HepG2 (cell line): ENCODE measurements at regions not wholly inside any gene's neighbourhood (a gene's known extent, or its start where the extent isn't known, plus 50 kb on each side); places are given as distances from the start of the nearest gene placed in this dataset.

ENCODE experiments used
- ATAC-seq: fragments of 200-7000 bp; cut with Tn5 transposase; 3 replicates; pipeline ENCODE4 v1.9.1; 2020; ENCODE audit warnings: mild to moderate bottlenecking, moderate library complexity
- BruUV-seq: library from RNA; stranded (reverse); fragments of 400-500 nt; replicated peaks from 2 replicates; lab custom pipeline; 2021; lab: Mats Ljungman, UMichigan
- CTCF ChIA-PET: fragments of 300-600 bp; formaldehyde crosslinking; extraction: SDS; loops from one replicate; lab custom pipeline; 2021; ENCODE audit warnings: low total read pairs, inconsistent platforms, low intra/inter-chr PET ratio; lab: Yijun Ruan, JAX
- POLR2A ChIA-PET: fragments of 350-600 bp; sonication (Branson Sonifier 250); formaldehyde crosslinking; loops from one replicate; lab custom pipeline; 2020; ENCODE audit warnings: antibody characterized with exemption, inconsistent platforms; lab: Yijun Ruan, JAX
- DNase-seq: peaks from one replicate; pipeline ENCODE4 v3.0.0-alpha.2; 2015; ENCODE audit warnings: low spot score
- FAIRE-seq: peaks from 3 replicates; lab custom pipeline; 2011; peaks lifted over from hg19 to GRCh38; lab: Jason Lieb, UNC
- H2AFZ ChIP-seq: one replicate; pipeline ENCODE4 v1.6.1; 2011; ENCODE audit warnings: low read length, inconsistent platforms
- H3K27ac ChIP-seq: fragments of 300-600 bp; 3 replicates; pipeline ENCODE4 v1.8.0; 2011; ENCODE audit warnings: mixed run types, mild to moderate bottlenecking, mixed read lengths, low read length, inconsistent platforms; ENCODE audit not compliant: insufficient read depth; ENCODE audit errors: extremely low read length
- H3K27me3 ChIP-seq, 2 experiments: fragments of 200-600 bp in 1 of 2; 2 replicates in 1 of 2; 3 replicates in 1 of 2; pipeline versions ENCODE4 v1.6.0 to v1.8.0; 2011; ENCODE audit warnings: low read length in 2 of 2, mild to moderate bottlenecking in 2 of 2, moderate library complexity in 2 of 2, inconsistent platforms in 1 of 2; ENCODE audit not compliant: insufficient read depth in 2 of 2, control insufficient read depth in 1 of 2
- H3K36me3 ChIP-seq, 2 experiments: fragments of 200-600 bp in 1 of 2; replicated peaks in 1 of 2; 2 replicates in 1 of 2; 3 replicates in 1 of 2; pipeline versions ENCODE4 v1.5.1 to v1.8.0; 2011; ENCODE audit warnings: low read length in 2 of 2, inconsistent platforms in 1 of 2; ENCODE audit not compliant: insufficient read depth in 2 of 2, control insufficient read depth in 1 of 2
- H3K4me1 ChIP-seq: 2 replicates; pipeline ENCODE4 v1.5.1; 2012; ENCODE audit warnings: low read length, inconsistent platforms; ENCODE audit not compliant: insufficient read depth
- H3K4me2 ChIP-seq: 2 replicates; pipeline ENCODE4 v1.6.0; 2011; ENCODE audit warnings: low read depth, low read length, inconsistent platforms
- H3K4me3 ChIP-seq, 3 experiments: fragments of 200-600 bp in 1 of 3; sonication (generic), shearing (Covaris generic) in 1 of 3; replicated peaks in 1 of 3; 2 replicates each; pipeline ENCODE4 v1.5.1; 2011 to 2016; ENCODE audit warnings: low read length in 3 of 3, inconsistent platforms in 2 of 3, low read depth in 2 of 3, mild to moderate bottlenecking in 2 of 3, control low read depth in 1 of 3, mixed read lengths in 1 of 3; ENCODE audit not compliant: insufficient read depth in 1 of 3
- H3K79me2 ChIP-seq: one replicate; pipeline ENCODE4 v1.6.1; 2011; ENCODE audit warnings: low read length, inconsistent platforms; ENCODE audit not compliant: insufficient read depth
- H3K9ac ChIP-seq: 2 replicates; pipeline ENCODE4 v1.6.0; 2011; ENCODE audit warnings: mild to moderate bottlenecking, low read depth, low read length, inconsistent platforms; ENCODE audit not compliant: insufficient read depth
- H3K9me3 ChIP-seq: 2 replicates; pipeline ENCODE4 v1.5.1; 2012; ENCODE audit warnings: mild to moderate bottlenecking, low read length
- H4K20me1 ChIP-seq: 2 replicates; pipeline ENCODE4 v1.6.0; 2011; ENCODE audit warnings: inconsistent platforms, mild to moderate bottlenecking, low read length, moderate library complexity; ENCODE audit not compliant: insufficient read depth
- CBX2 ChIP-seq, 2 experiments: fragments of 200-600 bp in 1 of 2; sonication (generic); formaldehyde crosslinking in 1 of 2; IDR thresholded peaks; 2 replicates each; pipeline versions ENCODE4 v1.7.0 to v1.8.1; 2018 to 2022; ENCODE audit warnings: low read depth in 2 of 2, low read length in 1 of 2, mild to moderate bottlenecking in 1 of 2, missing genetic modification reagents in 1 of 2
- JDP2 ChIP-seq: sonication (generic); formaldehyde crosslinking; IDR thresholded peaks from 2 replicates; pipeline ENCODE4 v1.8.1; 2022; ENCODE audit warnings: missing genetic modification reagents, borderline replicate concordance
- LRRFIP1 ChIP-seq: sonication (generic); formaldehyde crosslinking; conservative IDR thresholded peaks from 2 replicates; pipeline ENCODE4 v1.4.0; 2020; ENCODE audit warnings: missing genetic modification reagents
- NR2F6 ChIP-seq, 2 experiments: IDR thresholded peaks; 2 replicates each; pipeline ENCODE4 v1.6.1; 2016; ENCODE audit warnings: antibody characterized with exemption in 1 of 2, mild to moderate bottlenecking in 1 of 2
- PCBP1 ChIP-seq: fragments of 200-400 bp; formaldehyde crosslinking; IDR thresholded peaks from 2 replicates; pipeline ENCODE4 v1.6.1; 2017; ENCODE audit warnings: mild to moderate bottlenecking, low read depth, low read length, borderline replicate concordance
- POLR2AphosphoS5 ChIP-seq: IDR thresholded peaks from 2 replicates; pipeline ENCODE4 v1.6.1; 2012; ENCODE audit warnings: low read depth, low read length
- RFX1 ChIP-seq: fragments of 450-650 bp; IDR thresholded peaks from 2 replicates; pipeline ENCODE4 v1.6.1; 2017
- ZMYM3 ChIP-seq: sonication (generic); formaldehyde crosslinking; IDR thresholded peaks from 2 replicates; pipeline ENCODE4 v1.5.1; 2020; ENCODE audit warnings: mild to moderate bottlenecking, missing genetic modification reagents
- ZNF333 ChIP-seq: sonication (generic); formaldehyde crosslinking; IDR thresholded peaks from 2 replicates; pipeline ENCODE4 v1.4.0; 2020; ENCODE audit warnings: mild to moderate bottlenecking, missing genetic modification reagents, borderline replicate concordance
- ZNF549 ChIP-seq: sonication (generic); formaldehyde crosslinking; IDR thresholded peaks from 2 replicates; pipeline ENCODE4 v1.5.0; 2020; ENCODE audit warnings: missing genetic modification reagents
- WGBS: methylation state at CpG from one replicate; pipeline ENCODE4 v1.1.6; 2017; ENCODE audit warnings: low lambda C conversion rate; 5-methylcytosine and 5-hydroxymethylcytosine counted together
- in situ Hi-C: cut with HindIII; loops from 2 replicates; pipeline ENCODE4 v1.10.0; 2017; ENCODE audit warnings: low pct_unique_long_range_greater_than_20kb; ENCODE audit not compliant: extremely low pct_ligation_motif_present
- intact Hi-C: fragments of 100-400 bp; cut with micrococcal nuclease; formaldehyde crosslinking; loops from one replicate; pipeline ENCODE4 v1.10.0; 2022; ENCODE audit not compliant: unreplicated experiment
- TF ChIP-seq, protein P1 (sequence below): sonication (generic); formaldehyde crosslinking; IDR thresholded peaks from 2 replicates; pipeline ENCODE4 v1.4.0; 2020; ENCODE audit warnings: missing genetic modification reagents
- TF ChIP-seq, protein P2 (sequence below): fragments of 450-650 bp; IDR thresholded peaks from 2 replicates; pipeline ENCODE4 v1.6.1; 2016

GRCh38 chr2:182509216-182509615 lies 82.4 kb upstream of the PDE1A start:
- DNase-seq, result no peak
- ChIA-PET CTCF (no interaction called here), POLR2A (no interaction called here)
- Histone ChIP-seq H3K4me1 (no peaks in the 10 kb centered on the region), H3K27ac (no peak overlapping the region), H3K4me3 (no peak overlapping the region), H3K27me3 (no peaks in the 10 kb centered on the region), H3K36me3 (no peaks in the 10 kb centered on the region), H4K20me1 (no peaks in the 10 kb centered on the region), H3K9me3 (no peaks in the 10 kb centered on the region), H3K4me2 (no peak overlapping the region), H2AFZ (no peak overlapping the region), H3K79me2 (no peaks in the 10 kb centered on the region), H3K9ac (no peak overlapping the region)
- WGBS, result 24% methylated on average over 3 of the region's 3 CpGs
- in situ Hi-C loops (no loop called here), intact Hi-C loops (no loop called here)
- ATAC-seq, result no peak
- no TSS peak for BruUV-seq
- no peak for FAIRE-seq
- TF ChIP-seq CBX2 (IDR thresholded peaks at IDR 0.05; ENCODE audit: low read depth, low read length) (no peak), CBX2 (CRISPR knock-in tag; IDR thresholded peaks at IDR 0.05; ENCODE audit: low read depth) (no peak), POLR2AphosphoS5 (no peak)
- TF ChIP-seq, protein P1, sequence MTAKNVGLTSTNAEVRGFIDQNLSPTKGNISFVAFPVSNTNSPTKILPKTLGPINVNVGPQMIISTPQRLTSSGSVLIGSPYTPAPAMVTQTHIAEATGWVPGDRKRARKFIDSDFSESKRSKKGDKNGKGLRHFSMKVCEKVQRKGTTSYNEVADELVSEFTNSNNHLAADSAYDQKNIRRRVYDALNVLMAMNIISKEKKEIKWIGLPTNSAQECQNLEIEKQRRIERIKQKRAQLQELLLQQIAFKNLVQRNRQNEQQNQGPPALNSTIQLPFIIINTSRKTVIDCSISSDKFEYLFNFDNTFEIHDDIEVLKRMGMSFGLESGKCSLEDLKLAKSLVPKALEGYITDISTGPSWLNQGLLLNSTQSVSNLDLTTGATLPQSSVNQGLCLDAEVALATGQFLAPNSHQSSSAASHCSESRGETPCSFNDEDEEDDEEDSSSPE (CRISPR knock-in tag), result no peak

GRCh38 chr2:182521453-182522404 lies 94.9 kb upstream of the PDE1A start:
- CTCF ChIA-PET, result no interaction called here
- WGBS, result 6% methylated on average over 9 of the region's 9 CpGs
- BruUV-seq, result no TSS peak
- TF ChIP-seq LRRFIP1 (CRISPR knock-in tag) (no peak), JDP2 (CRISPR knock-in tag) (no peak), NR2F6 (IDR thresholded peaks at IDR 0.05) (no peak), NR2F6 (CRISPR knock-in tag; IDR thresholded peaks at IDR 0.05) (no peak), PCBP1 (no peak), ZNF333 (CRISPR knock-in tag) (no peak), RFX1 (no peak), ZMYM3 (CRISPR knock-in tag) (no peak), ZNF549 (CRISPR knock-in tag) (no peak)
- TF ChIP-seq, protein P2, sequence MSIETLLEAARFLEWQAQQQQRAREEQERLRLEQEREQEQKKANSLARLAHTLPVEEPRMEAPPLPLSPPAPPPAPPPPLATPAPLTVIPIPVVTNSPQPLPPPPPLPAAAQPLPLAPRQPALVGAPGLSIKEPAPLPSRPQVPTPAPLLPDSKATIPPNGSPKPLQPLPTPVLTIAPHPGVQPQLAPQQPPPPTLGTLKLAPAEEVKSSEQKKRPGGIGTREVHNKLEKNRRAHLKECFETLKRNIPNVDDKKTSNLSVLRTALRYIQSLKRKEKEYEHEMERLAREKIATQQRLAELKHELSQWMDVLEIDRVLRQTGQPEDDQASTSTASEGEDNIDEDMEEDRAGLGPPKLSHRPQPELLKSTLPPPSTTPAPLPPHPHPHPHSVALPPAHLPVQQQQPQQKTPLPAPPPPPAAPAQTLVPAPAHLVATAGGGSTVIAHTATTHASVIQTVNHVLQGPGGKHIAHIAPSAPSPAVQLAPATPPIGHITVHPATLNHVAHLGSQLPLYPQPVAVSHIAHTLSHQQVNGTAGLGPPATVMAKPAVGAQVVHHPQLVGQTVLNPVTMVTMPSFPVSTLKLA, result no peak

More at GRCh38 chr2:182521453-182522404, 94.9 kb upstream of the PDE1A start:
- Histone ChIP-seq H3K4me2 (no peak overlapping the region), H3K4me3 (no peak overlapping the region), H3K79me2 (no peaks in the 10 kb centered on the region), H2AFZ (no peak overlapping the region), H3K9ac (no peak overlapping the region), H3K36me3 (no peaks in the 10 kb centered on the region), H3K27me3 (no peaks in the 10 kb centered on the region), H3K27ac (no peak overlapping the region), H3K4me1 (no peaks in the 10 kb centered on the region), H3K9me3 (no peaks in the 10 kb centered on the region), H4K20me1 (no peaks in the 10 kb centered on the region)
- in situ Hi-C loops, result no loop called here
- no peak for FAIRE-seq
- no peak for DNase-seq
- intact Hi-C loops, result no loop called here
- no peak for ATAC-seq
- POLR2A ChIA-PET, result no interaction called here
